Activated CD4-positive, alpha-beta T cell treated with anti-CD3 and anti-CD28 coated beads, Interleukin-2, amount 10 ng/mL, durations not matched to agents 7 days and 5 days (primary cell): ENCODE measurements at regions not wholly inside any gene's neighbourhood (a gene's known extent, or its start where the extent isn't known, plus 50 kb on each side); places are given as distances from the start of the nearest gene placed in this dataset.

ENCODE experiments used
- CTCF ChIA-PET: fragments of 350-600 bp; sonication (Branson Sonifier 250); formaldehyde crosslinking; loops from one replicate; lab custom pipeline; 2021; ENCODE audit warnings: antibody characterized with exemption; lab: Charles Lee
- POLR2A ChIA-PET: fragments of 350-600 bp; sonication (Branson Sonifier 250); formaldehyde crosslinking; loops from one replicate; lab custom pipeline; 2021; ENCODE audit warnings: antibody characterized with exemption; lab: Charles Lee
- DNase-seq: peaks from one replicate; pipeline ENCODE4 v3.0.0-alpha.2; 2020
- H3K27ac Mint-ChIP-seq: one replicate; pipeline ENCODE4 v1.8.0; 2021; ENCODE audit warnings: mild to moderate bottlenecking, moderate library complexity, mixed read lengths
- H3K27me3 Mint-ChIP-seq: one replicate; pipeline ENCODE4 v1.8.0; 2021; ENCODE audit warnings: mixed read lengths
- H3K36me3 Mint-ChIP-seq: one replicate; pipeline ENCODE4 v1.8.0; 2021; ENCODE audit warnings: low read depth, mixed read lengths
- H3K4me1 Mint-ChIP-seq: one replicate; pipeline ENCODE4 v1.8.0; 2021; ENCODE audit warnings: mixed read lengths
- H3K4me3 Mint-ChIP-seq: one replicate; pipeline ENCODE4 v1.8.0; 2021; ENCODE audit warnings: mild to moderate bottlenecking, moderate library complexity, mixed read lengths
- H3K9me3 Mint-ChIP-seq: one replicate; pipeline ENCODE4 v1.8.0; 2021; ENCODE audit warnings: mixed read lengths

DNA sequence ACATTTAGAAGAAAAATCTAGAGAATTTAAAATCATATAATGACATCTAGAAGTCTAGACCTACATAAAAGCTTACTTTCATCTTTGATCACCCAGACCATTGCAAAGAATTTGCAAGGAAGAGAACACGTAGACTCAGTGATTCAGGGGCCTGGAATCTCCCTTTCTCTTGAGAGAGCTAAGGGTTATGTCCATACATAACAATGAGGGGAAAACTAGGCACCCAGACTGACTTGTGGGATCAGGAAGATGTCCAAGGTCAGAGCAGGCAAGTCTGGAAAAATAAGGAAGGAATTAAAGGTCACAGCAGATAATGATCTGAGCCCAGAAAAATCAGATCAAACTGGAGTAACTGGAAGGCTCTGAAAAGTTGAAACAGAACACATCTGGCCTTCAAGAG is 198.4 kb upstream of the SFRP2 start:
- no peaks in the 10 kb centered on the region for H3K27me3 Mint-ChIP-seq
- DNase-seq = no peak
- no peaks in the 10 kb centered on the region for H3K36me3 Mint-ChIP-seq
- H3K9me3 Mint-ChIP-seq = no peaks in the 10 kb centered on the region
- CTCF ChIA-PET = no interaction called here
- POLR2A ChIA-PET = interaction anchor here (0.5 kb wide), 1 partner anchor 965 kb away, joined by 10 read pairs; no protein-coding TSS in a partner anchor
- H3K27ac Mint-ChIP-seq = no peak overlapping the region
- no peak overlapping the region for H3K4me3 Mint-ChIP-seq
- no peaks in the 10 kb centered on the region for H3K4me1 Mint-ChIP-seq

DNA sequence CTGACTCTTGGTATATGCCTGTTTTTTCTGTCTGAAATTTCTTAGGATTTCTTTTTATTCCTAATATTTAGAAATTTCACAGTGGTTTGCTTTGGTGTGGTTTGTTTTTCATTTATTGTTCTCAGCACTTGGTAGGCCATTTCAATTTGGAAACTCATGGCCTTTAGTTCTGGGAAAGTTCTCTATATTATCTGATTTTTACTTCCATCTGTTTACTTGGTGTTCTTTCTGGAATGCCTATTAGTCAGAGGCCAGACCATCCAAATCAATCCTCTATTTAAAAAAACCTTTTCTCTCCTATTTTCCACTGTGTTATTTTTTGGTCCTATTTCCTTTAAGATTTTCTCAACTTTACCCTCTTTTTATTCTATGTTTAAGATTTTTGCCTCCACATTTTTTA is 188.1 kb upstream of the SFRP2 start:
- Mint-ChIP-seq H3K4me1 (no peaks in the 10 kb centered on the region), H3K4me3 (no peak overlapping the region), H3K27ac (no peak overlapping the region), H3K27me3 (no peaks in the 10 kb centered on the region), H3K36me3 (no peaks in the 10 kb centered on the region), H3K9me3 (peaks cover 18% of the 10 kb centered on the region)
- no peak for DNase-seq
- CTCF ChIA-PET = no interaction called here
- POLR2A ChIA-PET = no interaction called here

DNA sequence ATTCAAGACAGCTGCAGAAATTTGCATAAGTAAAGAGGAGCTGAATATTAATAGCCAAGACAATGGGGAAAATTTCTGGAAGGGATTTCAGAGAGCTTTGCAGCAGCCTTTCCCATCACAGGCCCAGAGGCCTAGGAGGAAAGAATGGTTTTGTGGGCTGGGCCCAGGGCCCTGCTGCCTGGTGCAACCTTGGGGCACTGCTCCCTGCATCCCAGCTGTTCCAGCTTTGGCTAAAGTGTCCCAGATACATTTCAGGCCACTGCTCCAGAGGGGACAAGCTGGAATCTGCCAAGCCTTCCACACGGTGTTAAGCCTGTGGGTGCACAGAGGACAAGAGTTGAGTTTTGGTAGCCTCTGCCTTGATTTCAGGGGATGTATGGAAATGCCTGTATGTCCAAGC is 185.6 kb upstream of the SFRP2 start:
- Mint-ChIP-seq H3K27ac (no peak overlapping the region), H3K27me3 (no peaks in the 10 kb centered on the region), H3K9me3 (peaks cover 17% of the 10 kb centered on the region), H3K4me3 (no peak overlapping the region), H3K36me3 (no peaks in the 10 kb centered on the region), H3K4me1 (no peaks in the 10 kb centered on the region)
- ChIA-PET POLR2A (no interaction called here), CTCF (no interaction called here)
- DNase-seq = no peak

DNA sequence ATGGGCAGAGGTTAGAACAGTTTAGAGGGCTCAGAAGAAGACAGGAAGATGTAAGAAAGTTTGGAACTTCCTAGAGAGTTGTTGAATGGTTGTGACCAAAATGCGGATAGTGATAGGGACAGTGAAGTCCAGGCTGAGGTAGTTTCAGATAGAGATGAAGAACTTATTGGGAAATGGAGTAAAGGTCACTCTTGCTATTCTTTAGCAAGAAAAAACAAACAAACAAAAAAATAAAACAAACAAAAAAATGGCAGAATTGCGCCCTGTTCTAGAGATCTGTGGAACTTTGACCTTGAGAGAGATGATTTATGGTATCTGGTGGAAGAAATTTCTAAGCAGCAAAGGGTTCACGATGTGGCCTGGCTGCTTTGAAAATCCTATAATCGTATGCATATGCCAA is 185.1 kb upstream of the SFRP2 start:
- peaks cover 17% of the 10 kb centered on the region for H3K9me3 Mint-ChIP-seq
- no peaks in the 10 kb centered on the region for H3K27me3 Mint-ChIP-seq
- no peak overlapping the region for H3K4me3 Mint-ChIP-seq
- no peaks in the 10 kb centered on the region for H3K36me3 Mint-ChIP-seq
- no peak overlapping the region for H3K27ac Mint-ChIP-seq
- ChIA-PET CTCF (no interaction called here), POLR2A (no interaction called here)
- no peaks in the 10 kb centered on the region for H3K4me1 Mint-ChIP-seq
- no peak for DNase-seq

DNA sequence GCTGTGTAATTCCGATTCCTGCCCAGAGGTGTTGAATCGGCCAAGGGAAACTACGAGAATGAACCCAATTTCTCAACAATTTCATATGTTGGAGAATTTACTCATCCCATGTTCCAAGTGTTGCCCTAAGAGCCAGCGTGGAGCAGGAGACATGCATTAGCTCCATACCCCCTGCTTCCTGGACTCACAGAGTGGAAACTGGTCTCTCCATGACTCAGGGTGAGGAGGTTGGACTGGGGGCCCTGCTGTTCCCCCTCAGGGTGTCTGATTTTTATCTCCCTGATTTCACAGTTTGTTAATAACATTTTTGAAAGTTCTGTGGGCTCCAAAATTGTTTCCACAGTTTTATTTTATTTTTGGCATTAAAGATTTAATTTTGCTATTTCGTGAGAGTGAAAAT is 183.0 kb upstream of the SFRP2 start:
- H3K4me3 Mint-ChIP-seq = no peak overlapping the region
- peaks cover 17% of the 10 kb centered on the region for H3K9me3 Mint-ChIP-seq
- POLR2A ChIA-PET = no interaction called here
- no peak for DNase-seq
- no peaks in the 10 kb centered on the region for H3K36me3 Mint-ChIP-seq
- H3K27me3 Mint-ChIP-seq = no peaks in the 10 kb centered on the region
- no peaks in the 10 kb centered on the region for H3K4me1 Mint-ChIP-seq
- CTCF ChIA-PET = no interaction called here
- H3K27ac Mint-ChIP-seq = no peak overlapping the region

DNA sequence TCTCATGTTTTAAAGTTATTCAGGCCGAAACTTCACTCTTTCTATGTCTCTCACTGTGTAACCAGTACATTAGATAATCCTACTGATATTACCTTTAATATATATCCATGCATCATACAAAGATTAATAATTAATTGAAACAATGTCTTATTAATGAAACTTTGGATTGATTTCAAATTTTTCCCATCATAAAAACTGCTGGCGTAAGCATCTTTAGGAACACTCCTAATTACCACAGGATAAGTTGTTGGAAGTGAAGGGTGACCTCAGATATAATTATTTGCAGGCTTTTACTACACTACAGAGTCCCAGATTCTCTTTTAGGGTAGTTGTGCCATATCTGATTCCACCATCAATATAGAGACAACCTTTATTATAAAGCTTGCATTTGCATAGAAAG is 181.3 kb upstream of the SFRP2 start:
- Mint-ChIP-seq H3K9me3 (peaks cover 9% of the 10 kb centered on the region), H3K36me3 (no peaks in the 10 kb centered on the region), H3K4me3 (no peak overlapping the region), H3K4me1 (no peaks in the 10 kb centered on the region), H3K27ac (no peak overlapping the region), H3K27me3 (no peaks in the 10 kb centered on the region)
- no peak for DNase-seq
- POLR2A ChIA-PET = no interaction called here
- CTCF ChIA-PET = no interaction called here

DNA sequence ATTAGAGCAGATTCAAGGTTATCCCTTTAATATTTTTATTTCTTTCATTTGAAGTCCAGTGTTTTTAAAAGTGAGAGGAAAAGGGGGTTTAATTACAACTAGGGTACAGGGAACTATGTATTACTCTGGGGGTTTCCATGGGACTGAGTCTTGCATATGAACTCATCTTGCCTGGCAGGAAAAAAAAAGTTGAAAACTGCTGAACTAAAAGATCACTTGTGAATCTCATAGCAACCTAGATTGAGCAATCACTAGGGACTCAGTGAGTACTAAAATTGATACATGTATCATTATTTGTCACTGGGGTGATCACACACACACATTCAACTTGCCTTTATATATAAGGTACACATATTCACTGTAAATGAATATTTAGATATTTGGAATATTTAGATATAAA is 180.7 kb upstream of the SFRP2 start:
- Mint-ChIP-seq H3K4me3 (no peak overlapping the region), H3K4me1 (no peaks in the 10 kb centered on the region), H3K36me3 (no peaks in the 10 kb centered on the region), H3K27ac (no peak overlapping the region), H3K27me3 (no peaks in the 10 kb centered on the region), H3K9me3 (peaks cover 5% of the 10 kb centered on the region)
- no peak for DNase-seq
- POLR2A ChIA-PET = no interaction called here
- CTCF ChIA-PET = no interaction called here

DNA sequence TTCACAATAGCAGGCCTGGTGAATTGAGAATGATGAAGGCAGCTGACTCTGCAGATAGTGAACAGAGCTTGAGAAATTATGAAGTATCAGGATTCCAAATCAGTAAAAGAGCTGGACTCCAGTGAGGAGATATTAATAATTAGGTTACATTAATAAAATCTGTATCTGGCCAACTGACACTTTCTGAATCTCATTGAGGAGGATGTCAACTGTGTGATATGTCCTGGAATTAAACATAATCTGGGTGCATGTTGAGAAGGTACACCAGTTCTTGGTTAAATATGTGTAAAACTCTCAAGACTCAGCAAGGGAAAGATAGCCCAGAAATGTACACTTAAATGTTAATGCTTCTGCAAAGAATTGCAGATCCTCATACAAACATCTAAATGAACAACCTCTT is 177.8 kb upstream of the SFRP2 start:
- H3K4me1 Mint-ChIP-seq = peaks cover 7% of the 10 kb centered on the region
- ChIA-PET POLR2A (no interaction called here), CTCF (no interaction called here)
- no peaks in the 10 kb centered on the region for H3K9me3 Mint-ChIP-seq
- H3K27me3 Mint-ChIP-seq = no peaks in the 10 kb centered on the region
- no peaks in the 10 kb centered on the region for H3K36me3 Mint-ChIP-seq
- no peak for DNase-seq
- H3K4me3 Mint-ChIP-seq = no peak overlapping the region
- no peak overlapping the region for H3K27ac Mint-ChIP-seq

DNA sequence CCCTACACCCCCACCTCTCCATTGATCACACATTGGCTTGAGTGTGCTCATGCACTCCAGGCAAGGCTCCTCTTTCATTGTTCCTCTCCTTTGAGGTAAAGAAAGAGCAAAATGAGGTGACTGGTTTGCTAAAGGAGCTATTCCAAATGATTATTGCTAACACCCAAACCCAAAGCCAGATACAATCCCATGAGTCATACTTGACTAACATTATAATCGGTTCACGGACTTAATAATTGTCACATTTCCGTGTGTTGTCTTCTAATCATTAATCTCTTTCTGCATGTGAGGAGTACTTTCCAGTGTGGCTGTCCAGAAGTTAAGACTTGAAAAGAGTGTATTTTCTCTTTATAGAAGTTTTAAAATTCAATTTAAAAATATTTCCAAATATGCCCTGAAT is 174.3 kb upstream of the SFRP2 start:
- no peak for DNase-seq
- H3K36me3 Mint-ChIP-seq = no peaks in the 10 kb centered on the region
- peaks cover 6% of the 10 kb centered on the region for H3K27me3 Mint-ChIP-seq
- POLR2A ChIA-PET = no interaction called here
- no peak overlapping the region for H3K27ac Mint-ChIP-seq
- peaks cover 9% of the 10 kb centered on the region for H3K4me1 Mint-ChIP-seq
- CTCF ChIA-PET = no interaction called here
- no peaks in the 10 kb centered on the region for H3K9me3 Mint-ChIP-seq
- H3K4me3 Mint-ChIP-seq = no peak overlapping the region

DNA sequence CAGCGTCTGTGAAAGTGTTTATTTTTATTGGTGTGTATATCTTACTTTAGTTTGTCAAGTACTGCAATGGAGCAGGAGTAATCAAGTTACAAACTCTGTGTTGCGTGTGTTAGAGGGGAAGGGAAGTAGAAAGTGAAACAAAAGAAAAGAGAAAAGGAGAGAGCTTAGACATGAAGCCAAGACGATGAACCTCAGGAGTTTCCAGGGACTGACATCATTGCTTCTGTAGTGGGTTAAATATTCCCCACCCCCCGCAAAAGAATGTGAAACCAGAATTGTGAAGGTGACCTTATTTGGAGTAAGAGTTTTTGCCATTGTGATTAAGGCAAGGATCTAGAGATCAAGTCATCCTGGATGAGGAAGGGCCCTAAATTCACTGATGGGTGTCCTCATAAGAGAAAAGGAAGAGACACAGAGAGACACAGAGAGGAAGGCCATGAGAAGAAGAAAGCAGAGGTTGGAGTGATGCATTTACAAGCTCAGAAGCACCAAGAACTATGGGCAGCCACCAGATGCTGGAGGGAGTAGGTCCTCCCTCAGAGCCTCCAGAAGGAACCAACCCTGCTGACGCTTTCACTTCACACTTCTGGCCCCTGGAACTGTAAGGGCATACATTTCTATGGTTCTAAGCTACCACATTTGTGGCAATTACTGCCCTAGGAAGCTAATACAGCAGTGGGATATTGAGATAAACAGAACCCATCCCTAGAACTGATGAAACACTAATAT is 173.6 kb upstream of the SFRP2 start:
- H3K27ac Mint-ChIP-seq = peak overlapping the region; percentile 0

DNA sequence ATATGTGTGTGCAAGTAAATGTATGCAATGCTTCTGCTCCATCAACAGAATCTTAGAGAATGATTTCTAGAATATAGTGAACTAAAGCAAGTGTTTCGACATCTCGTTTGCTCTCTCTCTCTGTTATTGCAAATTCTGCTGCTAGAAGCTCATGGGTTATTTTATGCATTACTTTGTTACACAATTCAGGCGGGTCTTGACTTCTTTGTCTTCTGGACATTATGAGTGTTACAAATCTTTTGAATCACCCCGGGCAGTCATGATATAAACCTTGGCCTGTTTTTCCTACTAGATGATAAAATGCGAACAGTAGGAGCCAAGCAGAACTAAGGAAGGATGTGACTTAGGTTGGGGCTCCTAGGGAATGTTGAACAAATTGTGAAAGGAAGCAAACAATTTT is 166.4 kb upstream of the SFRP2 start:
- H3K4me3 Mint-ChIP-seq = no peak overlapping the region

More for the DNA sequence above, 173.6 kb upstream of the SFRP2 start:
- H3K4me1 Mint-ChIP-seq = peaks cover 9% of the 10 kb centered on the region
- DNase-seq = peak; percentile 45
- no peak overlapping the region for H3K4me3 Mint-ChIP-seq
- ChIA-PET POLR2A (no interaction called here), CTCF (no interaction called here)
- peaks cover 6% of the 10 kb centered on the region for H3K27me3 Mint-ChIP-seq
- H3K9me3 Mint-ChIP-seq = no peaks in the 10 kb centered on the region
- H3K36me3 Mint-ChIP-seq = no peaks in the 10 kb centered on the region

DNA sequence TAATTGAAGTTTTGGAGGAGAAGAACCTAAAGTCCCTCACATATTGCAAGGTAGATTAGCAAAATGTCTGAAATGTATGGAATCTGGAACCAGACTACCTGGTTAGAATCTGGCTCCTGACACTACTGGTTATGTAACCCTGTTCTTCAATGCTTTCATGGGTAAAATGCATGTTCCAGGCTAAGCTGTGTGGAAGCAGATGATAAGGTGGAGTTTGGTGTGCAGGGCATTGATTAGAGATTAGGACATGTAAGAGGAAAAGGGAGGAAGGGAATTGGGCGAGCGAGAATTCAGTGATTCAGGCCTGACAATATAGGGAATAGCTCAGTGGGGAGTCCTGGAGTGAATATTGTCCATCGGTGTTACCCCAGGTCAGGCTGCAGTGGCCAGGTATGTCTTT is 165.8 kb upstream of the SFRP2 start:
- no peak overlapping the region for H3K4me3 Mint-ChIP-seq
- no peak overlapping the region for H3K27ac Mint-ChIP-seq
- DNase-seq = no peak
- no peaks in the 10 kb centered on the region for H3K36me3 Mint-ChIP-seq
- ChIA-PET CTCF (interaction anchor here (0.6 kb wide), 1 partner anchor 1203 kb away, joined by 3 read pairs; no protein-coding TSS in a partner anchor), POLR2A (no interaction called here)
- peaks cover 12% of the 10 kb centered on the region for H3K4me1 Mint-ChIP-seq
- peaks cover 20% of the 10 kb centered on the region for H3K27me3 Mint-ChIP-seq
- H3K9me3 Mint-ChIP-seq = no peaks in the 10 kb centered on the region

More for the DNA sequence above, 166.4 kb upstream of the SFRP2 start:
- no peaks in the 10 kb centered on the region for H3K36me3 Mint-ChIP-seq
- H3K27me3 Mint-ChIP-seq = peaks cover 19% of the 10 kb centered on the region
- DNase-seq = no peak
- H3K27ac Mint-ChIP-seq = no peak overlapping the region
- POLR2A ChIA-PET = no interaction called here
- H3K4me1 Mint-ChIP-seq = peaks cover 6% of the 10 kb centered on the region
- CTCF ChIA-PET = interaction anchor here (0.6 kb wide), 1 partner anchor 1203 kb away, joined by 3 read pairs; no protein-coding TSS in a partner anchor
- no peaks in the 10 kb centered on the region for H3K9me3 Mint-ChIP-seq

DNA sequence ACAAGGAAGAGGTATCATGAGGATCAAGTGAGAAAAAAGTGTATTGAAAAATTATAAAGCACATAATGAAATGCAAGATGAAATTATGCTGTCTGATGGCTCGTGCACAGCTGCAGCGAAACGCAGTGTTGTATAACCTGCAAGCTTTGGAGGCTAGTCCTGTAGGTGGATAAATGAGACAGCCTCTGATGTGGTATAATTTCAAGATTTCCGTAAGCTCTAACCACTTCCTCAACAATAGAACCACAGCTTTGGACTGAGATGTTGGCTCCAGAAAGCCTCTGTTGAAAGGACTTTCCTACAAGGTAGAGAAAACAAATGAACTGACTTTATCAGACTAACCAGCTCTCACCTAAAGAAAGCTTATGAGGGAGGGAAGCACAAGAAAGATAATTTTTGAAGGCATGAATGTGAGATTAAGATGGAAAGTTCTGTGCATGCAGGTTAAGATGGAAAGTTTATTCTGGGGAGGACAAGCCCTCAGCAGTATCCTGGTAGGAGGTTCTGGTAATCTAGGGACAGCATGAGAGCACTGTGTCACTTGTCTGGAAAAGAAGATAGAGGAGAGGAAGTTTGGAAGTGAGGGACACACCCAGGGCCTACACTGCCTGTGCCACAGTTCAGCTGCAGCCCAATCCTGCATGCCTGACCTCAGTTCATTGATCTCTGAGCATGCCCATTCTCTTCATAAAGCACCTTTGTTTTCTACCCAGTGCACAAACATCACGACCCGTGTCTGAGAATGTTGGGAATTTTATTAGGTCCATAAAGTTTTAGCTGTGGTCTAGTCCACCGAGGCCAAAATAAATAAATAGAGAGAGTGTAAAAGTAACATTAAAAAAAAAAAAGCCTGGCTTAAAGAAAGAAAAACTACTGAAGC is 161.5 kb upstream of the SFRP2 start:
- Mint-ChIP-seq H3K27ac (no peak overlapping the region), H3K36me3 (no peaks in the 10 kb centered on the region), H3K4me1 (peaks cover 22% of the 10 kb centered on the region), H3K4me3 (no peak overlapping the region), H3K27me3 (peaks cover 39% of the 10 kb centered on the region), H3K9me3 (peaks cover 7% of the 10 kb centered on the region)
- CTCF ChIA-PET = no interaction called here
- DNase-seq = peak; percentile 42
- POLR2A ChIA-PET = no interaction called here
